GM12892 (cell line): ENCODE measurements at regions not wholly inside any gene's neighbourhood (a gene's known extent, or its start where the extent isn't known, plus 50 kb on each side); places are given as distances from the start of the nearest gene placed in this dataset.

Experiments used
- POLR2A ChIP-seq: IDR thresholded peaks from 2 replicates; pipeline ENCODE4 v1.6.1; 2011; ENCODE audit warnings: low read depth, low read length, control low read depth
- POLR2AphosphoS5 ChIP-seq: IDR thresholded peaks from 2 replicates; pipeline ENCODE4 v1.6.1; 2011; ENCODE audit warnings: low read depth, low read length, control low read depth

- TF ChIP-seq POLR2A (no peak), POLR2AphosphoS5 (no peak)
Measured at GRCh38 chr2:140014204-140014546, 1234.0 kb upstream of the NXPH2 start.
